K562 (cell line): ENCODE measurements at regions not wholly inside any gene's neighbourhood (a gene's known extent, or its start where the extent isn't known, plus 50 kb on each side); places are given as distances from the start of the nearest gene placed in this dataset.

Experiments
- ARID1B ChIP-seq: fragments of 450-650 bp; IDR thresholded peaks from 2 replicates; pipeline ENCODE4 v1.6.1; 2016; ENCODE audit warnings: antibody characterized with exemption, mild to moderate bottlenecking, inconsistent platforms
- ARID3A ChIP-seq: IDR thresholded peaks from 2 replicates; pipeline ENCODE4 v1.6.1; 2012; ENCODE audit warnings: low read depth, low read length, improper control_type of control experiment, borderline replicate concordance
- BCOR ChIP-seq: fragments of 450-650 bp; IDR thresholded peaks from 2 replicates; pipeline ENCODE4 v1.6.1; 2016
- COPS2 ChIP-seq: fragments of 450-650 bp; conservative IDR thresholded peaks from 2 replicates; pipeline ENCODE4 v1.6.1; 2016; ENCODE audit warnings: mild to moderate bottlenecking, moderate library complexity
- FOXM1 ChIP-seq, 2 experiments: fragments of 450-650 bp in 1 of 2; sonication (generic) in 1 of 2; formaldehyde crosslinking in 1 of 2; IDR thresholded peaks; 2 replicates each; pipeline versions ENCODE4 v1.6.1 to v1.9.0; 2017 to 2022; ENCODE audit warnings: low read depth in 2 of 2, mild to moderate bottlenecking in 2 of 2, missing genetic modification reagents in 1 of 2, moderate library complexity in 1 of 2
- HDGF ChIP-seq: fragments of 450-650 bp; IDR thresholded peaks from 2 replicates; pipeline ENCODE4 v1.6.1; 2016
- LEF1 ChIP-seq: fragments of 450-650 bp; IDR thresholded peaks from 2 replicates; pipeline ENCODE4 v1.6.1; 2016; ENCODE audit warnings: mild to moderate bottlenecking
- NCOA1 ChIP-seq: fragments of 450-650 bp; IDR thresholded peaks from 2 replicates; pipeline ENCODE4 v1.6.1; 2016; ENCODE audit warnings: low read depth
- NCOA6 ChIP-seq: fragments of 450-650 bp; IDR thresholded peaks from 2 replicates; pipeline ENCODE4 v1.6.1; 2017; ENCODE audit warnings: mild to moderate bottlenecking
- PHB ChIP-seq: fragments of 250-450 bp; sonication (Bioruptor Pico); IDR thresholded peaks from 2 replicates; pipeline ENCODE4 v1.5.0; 2021
- PHF20 ChIP-seq: fragments of 450-650 bp; IDR thresholded peaks from 2 replicates; pipeline ENCODE4 v1.6.1; 2018; ENCODE audit not compliant: partially characterized antibody
- PKNOX1 ChIP-seq: fragments of 450-650 bp; IDR thresholded peaks from 2 replicates; pipeline ENCODE4 v1.6.1; 2016
- POLR2AphosphoS2 ChIP-seq: IDR thresholded peaks from 2 replicates; pipeline ENCODE4 v1.6.1; 2012; ENCODE audit warnings: low read length, improper control_type of control experiment
- POLR2H ChIP-seq: IDR thresholded peaks from 2 replicates; pipeline ENCODE4 v1.6.1; 2016; ENCODE audit warnings: missing genetic modification characterization, low read depth, mild to moderate bottlenecking, control low read depth, missing compliant biosample characterization, moderate library complexity
- RAD21 ChIP-seq, 2 experiments: fragments of 250-450 bp in 1 of 2; fragments of 450-650 bp in 1 of 2; sonication (Bioruptor Pico) in 1 of 2; formaldehyde crosslinking in 1 of 2; IDR thresholded peaks in 1 of 2; conservative IDR thresholded peaks in 1 of 2; 2 replicates each; pipeline versions ENCODE4 v1.4.0 to v1.8.0; 2020 to 2022; ENCODE audit warnings: mild to moderate bottlenecking in 2 of 2, moderate library complexity in 1 of 2
- SPI1 ChIP-seq: IDR thresholded peaks from 2 replicates; pipeline ENCODE4 v1.6.1; 2011; ENCODE audit warnings: low read depth, low read length, control low read depth, borderline replicate concordance
- SREBF1 ChIP-seq: fragments of 150-350 bp; IDR thresholded peaks from 2 replicates; pipeline ENCODE4 v1.6.1; 2014; ENCODE audit warnings: antibody characterized with exemption, low read depth, low read length, borderline replicate concordance
- TAF9B ChIP-seq: fragments of 450-650 bp; IDR thresholded peaks from 2 replicates; pipeline ENCODE4 v1.6.1; 2018; ENCODE audit warnings: mild to moderate bottlenecking; ENCODE audit not compliant: partially characterized antibody
- THRA ChIP-seq: fragments of 450-650 bp; IDR thresholded peaks from 2 replicates; pipeline ENCODE4 v1.6.1; 2017; ENCODE audit warnings: mild to moderate bottlenecking, moderate library complexity
- ZNF280B ChIP-seq: fragments of 250-450 bp; sonication (Bioruptor Pico); IDR thresholded peaks from 2 replicates; pipeline ENCODE4 v1.5.1; 2021; ENCODE audit warnings: mild to moderate bottlenecking
- ZNF561 ChIP-seq: fragments of 450-650 bp; formaldehyde crosslinking; conservative IDR thresholded peaks from 2 replicates; pipeline ENCODE4 v1.4.0; 2020; ENCODE audit warnings: mild to moderate bottlenecking, moderate library complexity
- ZNF668 ChIP-seq: fragments of 250-450 bp; sonication (Bioruptor Pico); IDR thresholded peaks from 2 replicates; pipeline ENCODE4 v1.8.0; 2022; ENCODE audit warnings: mild to moderate bottlenecking, inconsistent platforms
- ZNF717 ChIP-seq: fragments of 250-450 bp; sonication (Bioruptor Pico); IDR thresholded peaks from 2 replicates; pipeline ENCODE4 v1.5.0; 2021
- ZNF764 ChIP-seq: fragments of 250-450 bp; sonication (Bioruptor Pico); IDR thresholded peaks from 2 replicates; pipeline ENCODE4 v1.4.0; 2020; ENCODE audit warnings: low read depth, mild to moderate bottlenecking, moderate library complexity
- ZNF780A ChIP-seq: fragments of 250-450 bp; sonication (Bioruptor Pico); IDR thresholded peaks from 2 replicates; pipeline ENCODE4 v1.5.0; 2021; ENCODE audit warnings: mild to moderate bottlenecking
- TF ChIP-seq, protein P1 (sequence below): fragments of 250-450 bp; sonication (Bioruptor Pico); IDR thresholded peaks from 2 replicates; pipeline ENCODE4 v1.8.0; 2021; ENCODE audit warnings: mild to moderate bottlenecking, moderate library complexity

DNA sequence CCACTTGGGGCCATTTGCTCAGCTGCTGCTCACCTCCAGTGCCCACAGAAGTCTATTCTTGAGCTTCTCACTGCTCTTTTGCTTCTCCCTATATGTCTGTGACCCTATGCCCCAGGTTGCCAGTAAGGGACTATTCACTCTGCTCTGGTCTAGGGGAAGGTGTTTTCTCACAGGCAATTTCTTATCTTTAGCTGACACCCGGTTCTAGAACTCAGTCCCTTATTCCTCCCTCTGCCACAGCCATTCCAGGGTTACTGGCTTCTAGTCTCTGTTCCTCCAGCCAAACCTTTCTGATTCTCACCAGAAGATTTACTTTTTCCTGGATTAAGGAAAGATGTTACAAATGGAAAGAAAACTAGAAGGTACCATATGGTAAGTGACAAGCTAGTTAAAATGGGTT, 574.0 kb downstream of the NTRK3 start (continued):
- TF ChIP-seq ZNF780A, result no peak
- TF ChIP-seq NCOA6, result no peak
- no peak for TF ChIP-seq ARID3A
- TF ChIP-seq ZNF561 (CRISPR knock-in tag), result no peak
- TF ChIP-seq POLR2AphosphoS2, result no peak
- TF ChIP-seq PKNOX1, result 0 out of 2 replicates have a peak, but pooled peaks have one; percentile 19
- no peak for TF ChIP-seq ZNF764 (CRISPR knock-in tag)
- TF ChIP-seq POLR2H (tag), result no peak
- TF ChIP-seq SREBF1, result no peak
- no peak for TF ChIP-seq ZNF717 (CRISPR knock-in tag)
- TF ChIP-seq RAD21 (CRISPR knock-in tag; conservative IDR thresholded peaks at IDR 0.05 in 1 of 2, IDR thresholded peaks at IDR 0.05 in 1 of 2), result no peak
- no peak for TF ChIP-seq TAF9B
- TF ChIP-seq ZNF280B (CRISPR knock-in tag), result no peak
- peak; percentile 91 for TF ChIP-seq ARID1B
- TF ChIP-seq, protein P1, sequence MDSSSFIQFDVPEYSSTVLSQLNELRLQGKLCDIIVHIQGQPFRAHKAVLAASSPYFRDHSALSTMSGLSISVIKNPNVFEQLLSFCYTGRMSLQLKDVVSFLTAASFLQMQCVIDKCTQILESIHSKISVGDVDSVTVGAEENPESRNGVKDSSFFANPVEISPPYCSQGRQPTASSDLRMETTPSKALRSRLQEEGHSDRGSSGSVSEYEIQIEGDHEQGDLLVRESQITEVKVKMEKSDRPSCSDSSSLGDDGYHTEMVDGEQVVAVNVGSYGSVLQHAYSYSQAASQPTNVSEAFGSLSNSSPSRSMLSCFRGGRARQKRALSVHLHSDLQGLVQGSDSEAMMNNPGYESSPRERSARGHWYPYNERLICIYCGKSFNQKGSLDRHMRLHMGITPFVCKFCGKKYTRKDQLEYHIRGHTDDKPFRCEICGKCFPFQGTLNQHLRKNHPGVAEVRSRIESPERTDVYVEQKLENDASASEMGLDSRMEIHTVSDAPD, result no peak
- no peak for TF ChIP-seq HDGF
- TF ChIP-seq ZNF668 (CRISPR knock-in tag), result no peak
- TF ChIP-seq BCOR, result no peak
- TF ChIP-seq PHF20, result no peak
- peak; percentile 71; the same call in 1 of the 2 replicates for TF ChIP-seq LEF1
- TF ChIP-seq THRA, result peak; percentile 52; the same call in 1 of the 2 replicates
- TF ChIP-seq SPI1, result no peak
- TF ChIP-seq FOXM1 (IDR thresholded peaks at IDR 0.05; ENCODE audit: low read depth), result no peak
- no peak for TF ChIP-seq FOXM1 (CRISPR knock-in tag; IDR thresholded peaks at IDR 0.05; ENCODE audit: low read depth)
- TF ChIP-seq COPS2, result no peak
- peak; percentile 40; the same call in 1 of the 2 replicates for TF ChIP-seq NCOA1
- no peak for TF ChIP-seq PHB (CRISPR knock-in tag)
